Muscle layer of duodenum (tissue), 2 donors: ENCODE measurements at regions not wholly inside any gene's neighbourhood (a gene's known extent, or its start where the extent isn't known, plus 50 kb on each side); places are given as distances from the start of the nearest gene placed in this dataset.

ENCODE experiments used
- H3K27ac ChIP-seq: one replicate; pipeline ENCODE4 v1.7.0; 2013; ENCODE audit warnings: mild to moderate bottlenecking, low read length
- H3K27me3 ChIP-seq: one replicate; pipeline ENCODE4 v1.7.0; 2013; ENCODE audit warnings: low read depth, mild to moderate bottlenecking, control low read depth, low read length
- H3K36me3 ChIP-seq, 2 donors: one replicate each; pipeline ENCODE4 v1.7.0; 2013; ENCODE audit warnings: low read length in 2 of 2, control low read depth in 1 of 2, mild to moderate bottlenecking in 1 of 2; ENCODE audit not compliant: insufficient read depth in 2 of 2, control insufficient read depth in 1 of 2
- H3K4me1 ChIP-seq, 2 donors: one replicate each; pipeline ENCODE4 v1.7.0; 2013; ENCODE audit warnings: low read length in 2 of 2, mild to moderate bottlenecking in 2 of 2, control low read depth in 1 of 2, moderate library complexity in 1 of 2; ENCODE audit not compliant: insufficient read depth in 2 of 2, control insufficient read depth in 1 of 2
- H3K4me3 ChIP-seq, 2 donors: one replicate each; pipeline ENCODE4 v1.7.0; 2013; ENCODE audit warnings: low read length in 2 of 2, low read depth in 1 of 2, mild to moderate bottlenecking in 1 of 2
- H3K9me3 ChIP-seq, 2 donors: one replicate each; pipeline ENCODE4 v1.7.0; 2013; ENCODE audit warnings: low read length in 2 of 2, control low read depth in 1 of 2, mild to moderate bottlenecking in 1 of 2; ENCODE audit not compliant: control insufficient read depth in 1 of 2
- donor health status: healthy.

GRCh38 chr20:58071298-58071697, 157.2 kb downstream of the ANKRD60 start:
- no peak overlapping the region for H3K4me3 ChIP-seq
- H3K9me3 ChIP-seq, result no peaks in the 10 kb centered on the region
- no peaks in the 10 kb centered on the region for H3K4me1 ChIP-seq
- no peaks in the 10 kb centered on the region for H3K27me3 ChIP-seq
- H3K27ac ChIP-seq, result no peak overlapping the region
- H3K36me3 ChIP-seq, result no peaks in the 10 kb centered on the region

GRCh38 chr20:58070664-58071196, 157.7 kb downstream of the ANKRD60 start:
- Histone ChIP-seq H3K4me1 (peaks cover 0 to under 1% of the 10 kb centered on the region in 2 donors), H3K4me3 (no peak overlapping the region), H3K27ac (no peak overlapping the region), H3K27me3 (no peaks in the 10 kb centered on the region), H3K36me3 (no peaks in the 10 kb centered on the region), H3K9me3 (no peaks in the 10 kb centered on the region)

- Histone ChIP-seq H3K9me3 (no peaks in the 10 kb centered on the region), H3K27me3 (no peaks in the 10 kb centered on the region), H3K27ac (no peak overlapping the region), H3K4me1 (peaks cover 0 to 4% of the 10 kb centered on the region in 2 donors), H3K4me3 (no peak overlapping the region), H3K36me3 (no peaks in the 10 kb centered on the region)
Observed at GRCh38 chr20:58069796-58070663, 158.4 kb downstream of the ANKRD60 start.

GRCh38 chr20:58069207-58069606, 159.2 kb downstream of the ANKRD60 start:
- no peak overlapping the region for H3K27ac ChIP-seq
- no peaks in the 10 kb centered on the region for H3K36me3 ChIP-seq
- H3K4me3 ChIP-seq, result no peak overlapping the region
- no peaks in the 10 kb centered on the region for H3K27me3 ChIP-seq
- H3K9me3 ChIP-seq, result no peaks in the 10 kb centered on the region
- peaks cover 0 to 4% of the 10 kb centered on the region in 2 donors for H3K4me1 ChIP-seq

GRCh38 chr20:58065508-58066361, 162.7 kb downstream of the ANKRD60 start:
- no peak overlapping the region for H3K4me3 ChIP-seq
- no peaks in the 10 kb centered on the region for H3K27me3 ChIP-seq
- peaks cover 3 to 7% of the 10 kb centered on the region in 2 donors for H3K9me3 ChIP-seq
- peaks cover 0 to 4% of the 10 kb centered on the region in 2 donors for H3K4me1 ChIP-seq
- H3K27ac ChIP-seq, result no peak overlapping the region
- H3K36me3 ChIP-seq, result no peaks in the 10 kb centered on the region

- peaks cover 0 to 4% of the 10 kb centered on the region in 2 donors for H3K4me1 ChIP-seq
- H3K4me3 ChIP-seq, result no peak overlapping the region
- peaks cover 3 to 7% of the 10 kb centered on the region in 2 donors for H3K9me3 ChIP-seq
- H3K27me3 ChIP-seq, result no peaks in the 10 kb centered on the region
- H3K27ac ChIP-seq, result no peak overlapping the region
- H3K36me3 ChIP-seq, result no peaks in the 10 kb centered on the region
Observed at GRCh38 chr20:58064411-58065010, 163.9 kb downstream of the ANKRD60 start.

GRCh38 chr20:58059260-58059544, 169.3 kb downstream of the ANKRD60 start:
- Histone ChIP-seq H3K27ac (no peak overlapping the region), H3K36me3 (no peaks in the 10 kb centered on the region), H3K4me3 (no peak overlapping the region), H3K4me1 (peaks cover 0 to 9% of the 10 kb centered on the region in 2 donors), H3K9me3 (peaks cover 3 to 7% of the 10 kb centered on the region in 2 donors), H3K27me3 (no peaks in the 10 kb centered on the region)

GRCh38 chr20:58058421-58059259, 169.8 kb downstream of the ANKRD60 start:
- no peaks in the 10 kb centered on the region for H3K36me3 ChIP-seq
- no peak overlapping the region for H3K4me3 ChIP-seq
- no peak overlapping the region for H3K27ac ChIP-seq
- peaks cover 3 to 7% of the 10 kb centered on the region in 2 donors for H3K9me3 ChIP-seq
- H3K27me3 ChIP-seq, result no peaks in the 10 kb centered on the region
- H3K4me1 ChIP-seq, result peaks cover 0 to 10% of the 10 kb centered on the region in 2 donors

- Histone ChIP-seq H3K4me3 (no peak overlapping the region), H3K9me3 (peaks cover 2 to 6% of the 10 kb centered on the region in 2 donors), H3K27ac (no peak overlapping the region), H3K27me3 (no peaks in the 10 kb centered on the region), H3K4me1 (peaks cover 0 to 10% of the 10 kb centered on the region in 2 donors), H3K36me3 (no peaks in the 10 kb centered on the region)
Observed at GRCh38 chr20:58056921-58057686, 171.3 kb downstream of the ANKRD60 start.

GRCh38 chr20:58056021-58056591, 172.3 kb downstream of the ANKRD60 start:
- no peaks in the 10 kb centered on the region for H3K36me3 ChIP-seq
- no peaks in the 10 kb centered on the region for H3K27me3 ChIP-seq
- no peak overlapping the region for H3K27ac ChIP-seq
- H3K9me3 ChIP-seq, result peaks cover 0 to 8% of the 10 kb centered on the region in 2 donors
- no peak overlapping the region for H3K4me3 ChIP-seq
- peaks cover 0 to 10% of the 10 kb centered on the region in 2 donors for H3K4me1 ChIP-seq
